ENCODE measurements at regions not wholly inside any gene's neighbourhood (a gene's known extent, or its start where the extent isn't known, plus 50 kb on each side); places are given as distances from the start of the nearest gene placed in this dataset.

DNA sequence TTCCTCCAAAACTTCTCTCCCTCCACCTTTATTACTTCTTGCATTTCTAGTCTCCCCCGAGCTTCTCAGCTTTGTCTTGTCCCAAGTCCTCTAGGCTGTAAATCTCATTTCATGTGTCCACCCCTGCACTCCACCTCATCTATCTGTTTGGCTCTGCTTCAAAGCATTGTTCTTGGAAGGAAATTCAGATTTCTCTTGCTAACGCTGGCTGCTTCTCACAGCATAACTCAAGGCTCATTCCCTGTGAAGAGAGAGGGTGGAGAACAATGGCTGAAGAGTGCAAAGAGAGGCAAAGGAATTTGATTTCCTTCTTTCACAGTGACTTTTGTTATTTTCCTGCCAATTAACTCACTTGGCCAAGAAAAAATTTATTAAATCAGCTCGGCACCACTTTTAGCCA is 476.5 kb downstream of the TMEM114 start:
- Histone ChIP-seq H3K9me3 (ENCODE audit: control insufficient read depth, insufficient read depth, low read depth, low read length) (no peaks in the 10 kb centered on the region), H3K4me1 (ENCODE audit: control insufficient read depth, insufficient read depth, low read length) (no peaks in the 10 kb centered on the region), H3K36me3 (ENCODE audit: control insufficient read depth in 2 of 2, insufficient read depth in 1 of 2, low read length in 2 of 2) (no peaks in the 10 kb centered on the region), H3K27ac (ENCODE audit: extremely low read depth, low read depth, low read length) (no peak overlapping the region), H3K4me3 (ENCODE audit: low read depth, low read length) (no peak overlapping the region)
- TF ChIP-seq MEIS1 (CRISPR knock-in tag; IDR thresholded peaks at IDR 0.05; ENCODE audit: borderline replicate concordance) (no peak), ZNF335 (tag by site-specific recombination; conservative IDR thresholded peaks at IDR 0.05) (no peak), ZNF843 (tag by site-specific recombination; IDR thresholded peaks at IDR 0.05) (no peak)
- ChIA-PET POLR2A (no interaction called here), CTCF (no interaction called here)

DNA sequence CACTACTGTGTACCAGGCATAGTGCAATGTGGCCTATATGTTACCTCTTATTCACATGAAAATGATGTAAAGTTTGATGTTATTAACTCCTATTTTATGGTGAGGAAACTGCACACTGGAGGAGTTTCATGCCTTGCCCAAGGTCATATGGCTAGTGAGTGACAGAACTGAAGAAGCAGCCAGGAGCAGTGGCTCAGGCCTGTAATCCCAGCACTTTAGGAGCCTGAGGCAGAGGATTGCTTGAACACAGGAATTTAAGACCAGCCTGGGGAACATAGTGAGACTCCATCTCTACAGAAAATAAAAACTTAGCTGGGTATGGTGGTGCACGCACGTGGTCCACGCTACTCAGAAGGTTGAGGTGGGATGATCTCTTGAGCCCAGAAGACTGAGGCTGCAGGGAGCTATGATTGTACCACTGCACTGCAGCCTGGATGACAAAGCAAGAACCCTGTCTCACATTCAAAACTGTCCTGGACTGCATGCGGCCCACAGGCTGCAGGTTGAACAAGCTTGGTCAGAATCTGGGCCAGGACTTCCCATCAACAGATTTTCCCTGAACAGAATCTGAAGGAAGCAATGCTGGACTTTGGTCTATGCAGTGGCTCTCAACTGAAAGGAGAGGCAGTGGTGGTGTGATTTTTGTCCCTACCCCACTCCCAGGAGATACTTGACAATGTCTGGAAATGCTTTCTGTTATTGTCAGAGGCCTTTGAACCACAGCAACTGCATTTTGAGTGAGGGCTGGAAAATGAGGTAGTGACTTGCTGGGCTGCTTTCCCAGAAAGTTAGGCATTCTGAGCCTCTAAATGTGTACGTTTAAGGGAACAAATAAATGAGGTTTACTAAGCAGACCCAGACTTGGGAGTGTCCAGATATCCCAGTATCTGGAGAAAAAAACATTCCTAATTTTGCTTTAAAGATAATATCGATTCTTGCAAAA is 479.5 kb downstream of the TMEM114 start:
- no peaks in the 10 kb centered on the region for H3K36me3 ChIP-seq (ENCODE audit: control insufficient read depth in 2 of 2, insufficient read depth in 1 of 2, low read length in 2 of 2)
- CTCF ChIA-PET: no interaction called here
- H3K4me1 ChIP-seq (ENCODE audit: control insufficient read depth, insufficient read depth, low read length): no peaks in the 10 kb centered on the region
- H3K9me3 ChIP-seq (ENCODE audit: control insufficient read depth, insufficient read depth, low read depth, low read length): no peaks in the 10 kb centered on the region
- no peak overlapping the region for H3K4me3 ChIP-seq (ENCODE audit: low read depth, low read length)
- POLR2A ChIA-PET: no interaction called here
- TF ChIP-seq SCRT1 (tag by site-specific recombination; IDR thresholded peaks at IDR 0.05; ENCODE audit: borderline replicate concordance): no peak
- TF ChIP-seq ZNF561 (tag by site-specific recombination; IDR thresholded peaks at IDR 0.05; ENCODE audit: borderline replicate concordance): no peak
- TF ChIP-seq KLF1 (tag by site-specific recombination; IDR thresholded peaks at IDR 0.05): no peak
- no peak for TF ChIP-seq RBAK (tag by site-specific recombination; IDR thresholded peaks at IDR 0.05)
- TF ChIP-seq, protein P1, sequence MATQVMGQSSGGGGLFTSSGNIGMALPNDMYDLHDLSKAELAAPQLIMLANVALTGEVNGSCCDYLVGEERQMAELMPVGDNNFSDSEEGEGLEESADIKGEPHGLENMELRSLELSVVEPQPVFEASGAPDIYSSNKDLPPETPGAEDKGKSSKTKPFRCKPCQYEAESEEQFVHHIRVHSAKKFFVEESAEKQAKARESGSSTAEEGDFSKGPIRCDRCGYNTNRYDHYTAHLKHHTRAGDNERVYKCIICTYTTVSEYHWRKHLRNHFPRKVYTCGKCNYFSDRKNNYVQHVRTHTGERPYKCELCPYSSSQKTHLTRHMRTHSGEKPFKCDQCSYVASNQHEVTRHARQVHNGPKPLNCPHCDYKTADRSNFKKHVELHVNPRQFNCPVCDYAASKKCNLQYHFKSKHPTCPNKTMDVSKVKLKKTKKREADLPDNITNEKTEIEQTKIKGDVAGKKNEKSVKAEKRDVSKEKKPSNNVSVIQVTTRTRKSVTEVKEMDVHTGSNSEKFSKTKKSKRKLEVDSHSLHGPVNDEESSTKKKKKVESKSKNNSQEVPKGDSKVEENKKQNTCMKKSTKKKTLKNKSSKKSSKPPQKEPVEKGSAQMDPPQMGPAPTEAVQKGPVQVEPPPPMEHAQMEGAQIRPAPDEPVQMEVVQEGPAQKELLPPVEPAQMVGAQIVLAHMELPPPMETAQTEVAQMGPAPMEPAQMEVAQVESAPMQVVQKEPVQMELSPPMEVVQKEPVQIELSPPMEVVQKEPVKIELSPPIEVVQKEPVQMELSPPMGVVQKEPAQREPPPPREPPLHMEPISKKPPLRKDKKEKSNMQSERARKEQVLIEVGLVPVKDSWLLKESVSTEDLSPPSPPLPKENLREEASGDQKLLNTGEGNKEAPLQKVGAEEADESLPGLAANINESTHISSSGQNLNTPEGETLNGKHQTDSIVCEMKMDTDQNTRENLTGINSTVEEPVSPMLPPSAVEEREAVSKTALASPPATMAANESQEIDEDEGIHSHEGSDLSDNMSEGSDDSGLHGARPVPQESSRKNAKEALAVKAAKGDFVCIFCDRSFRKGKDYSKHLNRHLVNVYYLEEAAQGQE (tag by site-specific recombination; IDR thresholded peaks at IDR 0.05): no peak
- no peak for TF ChIP-seq ZNF391 (tag by site-specific recombination; IDR thresholded peaks at IDR 0.05; ENCODE audit: borderline replicate concordance, low read depth)
- TF ChIP-seq ZNF596 (tag by site-specific recombination; IDR thresholded peaks at IDR 0.05): no peak
- TF ChIP-seq ZIC2 (tag by site-specific recombination; IDR thresholded peaks at IDR 0.05): no peak
- no peak for TF ChIP-seq ZNF670 (tag by site-specific recombination; IDR thresholded peaks at IDR 0.05; ENCODE audit: low read depth)
- no peak overlapping the region for H3K27ac ChIP-seq (ENCODE audit: extremely low read depth, low read depth, low read length)

GRCh38 chr16:8109510-8110369 is 480.6 kb downstream of the TMEM114 start:
- TF ChIP-seq ZNF138 (tag by site-specific recombination; IDR thresholded peaks at IDR 0.05; ENCODE audit: borderline replicate concordance) (no peak), ZNF660 (tag by site-specific recombination; IDR thresholded peaks at IDR 0.05) (no peak), ZNF335 (tag by site-specific recombination; conservative IDR thresholded peaks at IDR 0.05) (no peak), GLIS2 (tag by site-specific recombination; IDR thresholded peaks at IDR 0.05) (no peak), ZNF488 (tag by site-specific recombination; IDR thresholded peaks at IDR 0.05) (no peak), ZNF433 (tag by site-specific recombination; IDR thresholded peaks at IDR 0.05; ENCODE audit: low read depth) (no peak), ZNF341 (tag by site-specific recombination; IDR thresholded peaks at IDR 0.05; ENCODE audit: low read depth) (no peak), ZNF114 (tag by site-specific recombination; IDR thresholded peaks at IDR 0.05) (no peak), ZSCAN23 (tag by site-specific recombination; IDR thresholded peaks at IDR 0.05) (no peak)
- no peak overlapping the region for H3K4me3 ChIP-seq (ENCODE audit: low read depth, low read length)
- ChIA-PET POLR2A (no interaction called here), CTCF (no interaction called here)
- no peaks in the 10 kb centered on the region for H3K36me3 ChIP-seq (ENCODE audit: control insufficient read depth in 2 of 2, insufficient read depth in 1 of 2, low read length in 2 of 2)
- no peak overlapping the region for H3K27ac ChIP-seq (ENCODE audit: extremely low read depth, low read depth, low read length)
- H3K4me1 ChIP-seq (ENCODE audit: control insufficient read depth, insufficient read depth, low read length): no peaks in the 10 kb centered on the region
- no peaks in the 10 kb centered on the region for H3K9me3 ChIP-seq (ENCODE audit: control insufficient read depth, insufficient read depth, low read depth, low read length)
